Osteoblast (primary cell): ENCODE measurements at regions not wholly inside any gene's neighbourhood (a gene's known extent, or its start where the extent isn't known, plus 50 kb on each side); places are given as distances from the start of the nearest gene placed in this dataset.

Experiments
- DNase-seq: peaks from one replicate; pipeline ENCODE4 v3.0.0; 2011; ENCODE audit warnings: low spot score, mixed read lengths; ENCODE audit not compliant: insufficient read length; ENCODE audit errors: missing footprints
- H2AFZ ChIP-seq: 2 replicates; pipeline ENCODE4 v1.6.0; 2011; ENCODE audit warnings: mild to moderate bottlenecking, low read length
- H3K27ac ChIP-seq: 2 replicates; pipeline ENCODE4 v1.5.1; 2011; ENCODE audit warnings: mild to moderate bottlenecking, low read depth, low read length, moderate library complexity
- H3K27me3 ChIP-seq: 2 replicates; pipeline ENCODE4 v1.6.0; 2012; ENCODE audit warnings: mild to moderate bottlenecking, control low read depth, inconsistent platforms, low read length, moderate library complexity; ENCODE audit not compliant: insufficient read depth
- H3K36me3 ChIP-seq: 2 replicates; pipeline ENCODE4 v1.5.1; 2011; ENCODE audit warnings: mild to moderate bottlenecking, low read length, control low read depth, moderate library complexity; ENCODE audit not compliant: insufficient read depth
- H3K4me1 ChIP-seq: 2 replicates; pipeline ENCODE4 v1.5.1; 2011; ENCODE audit warnings: mild to moderate bottlenecking, low read length, control low read depth, moderate library complexity; ENCODE audit not compliant: insufficient read depth
- H3K4me2 ChIP-seq: 2 replicates; pipeline ENCODE4 v1.6.0; 2011; ENCODE audit warnings: mild to moderate bottlenecking, low read length; ENCODE audit not compliant: insufficient read depth
- H3K4me3 ChIP-seq: fragments of 200-600 bp; sonication (generic); 3 replicates; pipeline ENCODE4 v1.5.1; 2012; ENCODE audit warnings: mild to moderate bottlenecking, low read length, inconsistent platforms; ENCODE audit not compliant: insufficient read depth
- H3K79me2 ChIP-seq: 2 replicates; pipeline ENCODE4 v1.6.0; 2012; ENCODE audit warnings: mild to moderate bottlenecking, low read length, control low read depth, inconsistent platforms; ENCODE audit not compliant: insufficient read depth
- H3K9me3 ChIP-seq: 2 replicates; pipeline ENCODE4 v1.5.1; 2011; ENCODE audit warnings: low read depth, low read length, control low read depth
- H4K20me1 ChIP-seq: 2 replicates; pipeline ENCODE4 v1.6.0; 2012; ENCODE audit warnings: mild to moderate bottlenecking, low read length, control low read depth; ENCODE audit not compliant: insufficient read depth
- TF ChIP-seq, protein P1 (sequence below): IDR thresholded peaks from 2 replicates; pipeline ENCODE4 v1.5.1; 2011; ENCODE audit warnings: mild to moderate bottlenecking, low read depth, low read length, moderate library complexity; ENCODE audit errors: extremely low read depth

DNA sequence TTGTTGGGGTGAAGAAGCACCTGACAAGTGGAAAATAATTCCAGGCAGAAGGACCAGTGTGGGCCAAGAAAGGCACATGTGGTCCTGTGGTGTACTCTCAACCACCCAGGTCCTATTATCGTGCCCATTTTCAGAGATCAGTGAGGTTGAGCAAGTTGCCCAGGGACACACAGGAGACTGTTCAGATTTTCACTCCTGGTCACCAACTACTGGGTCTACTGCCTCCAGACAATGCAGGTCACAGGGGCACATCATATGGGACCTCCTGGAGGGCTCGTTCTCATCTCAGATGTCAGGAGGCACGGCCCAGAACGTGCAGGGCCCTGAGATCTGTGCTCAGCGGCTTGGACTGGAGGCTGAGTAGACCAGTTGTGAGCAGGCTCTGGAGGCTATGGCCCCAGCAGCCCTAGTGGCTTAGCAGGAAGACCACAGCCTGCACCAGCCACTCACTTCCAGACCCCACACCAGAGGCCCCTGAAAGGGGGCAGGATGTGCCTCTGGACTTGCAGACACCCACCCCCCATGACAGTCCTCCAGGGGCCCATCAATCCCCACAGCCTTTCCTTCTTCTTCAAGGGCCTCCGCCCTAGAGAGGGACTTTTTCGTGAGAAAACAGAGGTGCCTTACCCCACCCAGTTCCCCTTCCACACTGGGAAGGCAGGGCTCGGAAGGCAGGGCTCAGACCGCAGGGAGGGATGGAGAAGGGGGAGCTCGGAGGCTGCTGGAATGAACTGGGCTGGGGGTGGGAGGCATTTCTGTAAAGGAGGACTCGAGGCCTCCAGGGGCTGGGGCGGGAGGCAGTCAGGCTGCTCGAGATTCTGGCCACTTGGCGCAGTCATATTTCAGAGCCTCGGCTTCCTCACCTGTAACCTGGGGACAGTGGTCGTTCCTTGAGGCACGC, 82.7 kb upstream of the NEURL1B start:
- peak overlapping the region; percentile 83 for H2AFZ ChIP-seq
- peak overlapping the region; percentile 88 for H3K4me2 ChIP-seq
- no peaks in the 10 kb centered on the region for H3K9me3 ChIP-seq
- TF ChIP-seq, protein P1, sequence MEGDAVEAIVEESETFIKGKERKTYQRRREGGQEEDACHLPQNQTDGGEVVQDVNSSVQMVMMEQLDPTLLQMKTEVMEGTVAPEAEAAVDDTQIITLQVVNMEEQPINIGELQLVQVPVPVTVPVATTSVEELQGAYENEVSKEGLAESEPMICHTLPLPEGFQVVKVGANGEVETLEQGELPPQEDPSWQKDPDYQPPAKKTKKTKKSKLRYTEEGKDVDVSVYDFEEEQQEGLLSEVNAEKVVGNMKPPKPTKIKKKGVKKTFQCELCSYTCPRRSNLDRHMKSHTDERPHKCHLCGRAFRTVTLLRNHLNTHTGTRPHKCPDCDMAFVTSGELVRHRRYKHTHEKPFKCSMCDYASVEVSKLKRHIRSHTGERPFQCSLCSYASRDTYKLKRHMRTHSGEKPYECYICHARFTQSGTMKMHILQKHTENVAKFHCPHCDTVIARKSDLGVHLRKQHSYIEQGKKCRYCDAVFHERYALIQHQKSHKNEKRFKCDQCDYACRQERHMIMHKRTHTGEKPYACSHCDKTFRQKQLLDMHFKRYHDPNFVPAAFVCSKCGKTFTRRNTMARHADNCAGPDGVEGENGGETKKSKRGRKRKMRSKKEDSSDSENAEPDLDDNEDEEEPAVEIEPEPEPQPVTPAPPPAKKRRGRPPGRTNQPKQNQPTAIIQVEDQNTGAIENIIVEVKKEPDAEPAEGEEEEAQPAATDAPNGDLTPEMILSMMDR, result no peak
- no peaks in the 10 kb centered on the region for H4K20me1 ChIP-seq
- peak overlapping the region; percentile 64 for H3K4me3 ChIP-seq
- H3K27ac ChIP-seq, result peak overlapping the region; percentile 48
- H3K36me3 ChIP-seq, result no peaks in the 10 kb centered on the region
- no peak for DNase-seq
- H3K79me2 ChIP-seq, result no peaks in the 10 kb centered on the region
- H3K4me1 ChIP-seq, result peaks cover 11% of the 10 kb centered on the region
- H3K27me3 ChIP-seq, result peaks cover 22% of the 10 kb centered on the region

DNA sequence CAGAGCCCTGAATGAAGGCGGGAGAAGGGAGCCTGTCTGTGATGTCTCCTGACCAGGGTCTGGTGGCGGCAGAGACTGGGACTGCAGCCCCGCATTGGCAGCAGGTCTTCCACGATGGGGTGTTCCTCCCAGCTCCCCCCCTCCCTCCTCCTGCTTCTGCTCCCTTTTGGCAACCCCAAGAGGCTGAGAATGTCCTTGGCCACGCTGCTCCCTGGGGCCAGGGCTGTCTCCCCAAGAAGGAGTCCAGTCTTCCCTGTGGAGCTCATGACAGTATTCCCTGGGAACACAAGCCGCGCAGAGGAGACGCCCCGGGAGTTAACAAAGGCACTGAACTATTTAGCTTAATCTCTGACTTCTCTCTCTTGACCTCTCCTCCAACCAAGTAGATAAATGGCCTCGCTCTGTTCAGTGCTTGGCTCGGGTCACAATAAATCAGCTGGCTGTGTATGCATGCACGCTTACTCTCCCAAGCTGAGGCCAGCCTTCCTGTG, 84.0 kb upstream of the NEURL1B start:
- Histone ChIP-seq H3K36me3 (no peaks in the 10 kb centered on the region), H3K79me2 (no peaks in the 10 kb centered on the region), H3K27ac (no peak overlapping the region), H4K20me1 (no peaks in the 10 kb centered on the region), H3K4me3 (no peak overlapping the region), H3K9me3 (no peaks in the 10 kb centered on the region), H3K27me3 (peaks cover 24% of the 10 kb centered on the region), H2AFZ (no peak overlapping the region), H3K4me2 (no peak overlapping the region), H3K4me1 (peaks cover 11% of the 10 kb centered on the region)
- no peak for DNase-seq
- TF ChIP-seq, protein P1, result no peak

DNA sequence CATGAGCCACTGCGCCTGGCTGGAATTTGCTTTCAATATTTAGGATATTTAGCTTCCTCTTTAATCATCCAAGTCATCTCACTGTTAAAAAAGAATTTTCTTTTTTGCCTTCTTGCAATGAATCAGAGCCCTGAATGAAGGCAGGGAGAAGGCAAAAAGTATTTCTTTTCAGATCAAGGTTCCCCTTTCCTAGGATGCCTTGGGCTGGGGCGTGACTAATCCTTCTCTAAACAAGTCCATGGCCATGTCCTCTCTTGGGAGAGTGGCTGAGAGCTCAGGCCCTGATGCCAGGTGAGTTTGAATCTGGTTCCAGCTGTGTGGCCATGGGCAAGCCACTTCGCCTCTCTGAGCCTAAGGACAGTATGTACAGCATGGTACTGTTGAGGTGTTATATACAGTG, 84.8 kb upstream of the NEURL1B start:
- H3K4me2 ChIP-seq, result no peak overlapping the region
- H3K79me2 ChIP-seq, result no peaks in the 10 kb centered on the region
- H3K27me3 ChIP-seq, result peaks cover 26% of the 10 kb centered on the region
- DNase-seq, result no peak
- H3K9me3 ChIP-seq, result no peaks in the 10 kb centered on the region
- TF ChIP-seq, protein P1, result no peak
- H3K36me3 ChIP-seq, result no peaks in the 10 kb centered on the region
- no peak overlapping the region for H2AFZ ChIP-seq
- peaks cover 11% of the 10 kb centered on the region for H3K4me1 ChIP-seq
- no peaks in the 10 kb centered on the region for H4K20me1 ChIP-seq
- H3K27ac ChIP-seq, result no peak overlapping the region
- H3K4me3 ChIP-seq, result no peak overlapping the region

DNA sequence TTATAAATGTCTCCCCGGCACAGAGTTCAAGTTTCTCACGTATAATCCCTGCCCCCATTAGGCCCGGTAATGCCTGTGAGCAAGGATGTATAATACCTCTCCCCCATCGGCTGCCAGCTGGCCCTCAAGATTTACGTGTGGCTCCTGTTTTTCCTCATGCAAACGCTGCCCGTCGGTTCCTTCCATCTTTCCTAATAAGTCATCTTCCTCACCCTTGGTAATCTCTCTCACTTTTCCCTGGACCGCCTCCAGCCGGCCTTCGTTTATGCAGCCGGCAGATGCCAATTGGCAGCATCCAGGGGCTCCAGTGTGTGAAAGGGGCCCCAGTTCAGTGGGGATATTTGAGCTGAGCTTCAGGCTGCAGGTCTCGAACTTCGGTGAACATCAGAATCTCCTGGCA, 86.5 kb upstream of the NEURL1B start:
- H3K27me3 ChIP-seq, result peaks cover 27% of the 10 kb centered on the region

More for the DNA sequence above, 86.5 kb upstream of the NEURL1B start:
- Histone ChIP-seq H3K4me2 (no peak overlapping the region), H3K79me2 (no peaks in the 10 kb centered on the region), H3K36me3 (no peaks in the 10 kb centered on the region), H3K4me1 (peaks cover 11% of the 10 kb centered on the region), H2AFZ (no peak overlapping the region), H4K20me1 (no peaks in the 10 kb centered on the region), H3K4me3 (no peak overlapping the region), H3K27ac (no peak overlapping the region), H3K9me3 (no peaks in the 10 kb centered on the region)
- TF ChIP-seq, protein P1, result no peak
- no peak for DNase-seq
